NCI-H1092 treated with DMSO at 0.1 percent for 48 hours (cell line): ENCODE measurements at regions not wholly inside any gene's neighbourhood (a gene's known extent, or its start where the extent isn't known, plus 50 kb on each side); places are given as distances from the start of the nearest gene placed in this dataset.

ENCODE experiments used
- DNase-seq: peaks from one replicate; lab custom pipeline; 2025; lab: John Stamatoyannopoulos, UW

DNA sequence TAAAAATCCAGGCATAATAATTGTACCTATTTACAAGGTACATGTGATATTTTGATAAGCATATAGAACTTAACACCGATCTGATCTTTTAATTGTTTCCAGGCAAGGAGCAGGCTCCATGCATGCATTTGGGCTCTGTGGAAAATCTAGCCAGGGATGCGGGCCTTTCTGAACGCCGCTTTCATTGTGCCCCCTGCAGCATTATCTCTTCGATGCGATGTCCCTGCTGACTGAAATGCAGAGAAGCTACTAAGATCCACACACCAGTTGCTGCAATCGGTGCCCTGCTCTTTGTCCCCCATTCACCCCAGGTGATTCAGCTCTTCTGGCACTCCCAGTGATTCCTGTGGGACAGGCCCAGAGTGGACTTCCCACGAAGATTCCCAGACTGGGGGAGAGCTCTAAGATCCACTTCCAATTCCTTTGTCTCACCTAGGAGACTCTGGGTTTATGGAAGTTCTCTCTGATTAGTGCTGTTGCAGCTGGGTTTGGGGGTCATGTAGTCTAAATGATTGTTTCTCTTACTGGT, 254.3 kb upstream of the AGA start:
- no peak for DNase-seq

DNA sequence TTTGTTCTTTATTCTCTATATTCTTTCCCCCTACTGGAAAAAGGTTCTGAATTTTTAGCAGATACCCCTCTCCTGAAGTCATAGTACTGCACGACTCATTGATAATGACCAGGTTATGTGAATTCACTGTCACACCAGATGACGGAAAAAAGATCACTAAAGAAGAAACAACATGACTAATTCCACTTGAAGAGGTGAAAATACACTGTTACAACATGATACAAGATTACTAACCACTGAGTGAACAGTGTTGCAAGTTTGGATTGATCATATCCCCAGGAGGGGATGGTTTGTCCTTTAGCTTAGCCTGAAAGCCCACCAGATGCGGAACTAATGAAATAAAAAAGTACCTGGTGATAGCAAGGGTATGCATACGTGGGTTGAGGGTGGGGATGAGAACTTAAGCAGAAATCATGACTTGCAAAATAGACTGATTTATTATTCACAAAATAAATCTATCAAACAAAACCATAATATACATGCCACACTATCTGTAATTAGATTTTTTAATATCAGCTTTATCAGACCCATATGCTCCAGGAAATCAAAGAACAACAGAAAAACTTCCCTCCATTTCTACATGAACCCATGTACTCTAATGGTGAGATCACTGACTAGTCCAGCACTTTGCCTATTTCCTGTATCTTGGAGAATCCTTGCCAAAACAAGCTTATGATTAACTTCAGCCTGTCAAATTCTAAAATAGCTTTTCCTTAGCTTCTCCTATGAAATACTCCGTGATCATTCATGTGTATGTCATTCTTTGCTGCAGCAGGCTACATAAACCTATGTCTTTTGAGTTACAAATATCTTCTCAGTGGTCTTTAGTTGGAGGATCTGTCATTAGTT, 257.4 kb upstream of the AGA start:
- no peak for DNase-seq

DNA sequence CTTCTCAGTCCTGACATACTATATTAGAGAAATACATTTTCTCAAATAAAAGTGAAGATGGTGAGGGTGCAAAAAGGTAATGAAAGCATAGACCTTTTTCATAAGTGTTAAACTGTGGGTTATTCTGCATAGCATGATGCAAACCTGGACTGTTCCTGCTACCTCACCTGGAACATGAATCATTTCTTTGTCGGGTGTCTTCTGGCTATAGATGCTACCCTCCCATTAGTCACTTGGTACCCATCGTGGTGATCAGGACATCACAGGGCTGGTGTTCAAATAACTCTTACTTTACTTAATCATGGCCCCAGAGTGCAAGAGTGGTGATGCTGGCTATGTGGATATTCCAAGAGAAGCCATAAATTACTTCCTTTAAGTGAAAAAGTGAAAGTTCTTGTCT, 264.7 kb upstream of the AGA start:
- no peak for DNase-seq

DNA sequence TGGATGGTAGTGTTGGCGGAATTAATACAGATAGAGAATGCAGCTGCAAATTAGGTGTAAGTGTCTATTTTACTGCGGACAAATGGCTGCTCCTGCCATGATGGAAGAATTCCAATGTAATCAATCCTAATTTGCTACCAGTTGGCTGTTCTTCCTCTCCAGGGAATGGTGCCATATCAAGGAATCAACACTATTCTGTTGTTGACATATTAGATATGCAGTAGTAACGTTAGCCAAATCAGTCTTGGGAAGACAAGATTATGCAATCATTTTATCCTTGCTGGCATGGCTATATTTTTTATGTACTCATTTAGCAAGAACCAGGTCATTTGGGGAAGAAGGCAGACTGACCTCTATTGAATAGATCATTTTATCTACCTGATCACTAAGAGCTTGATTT, 271.2 kb upstream of the AGA start:
- DNase-seq: no peak

DNA sequence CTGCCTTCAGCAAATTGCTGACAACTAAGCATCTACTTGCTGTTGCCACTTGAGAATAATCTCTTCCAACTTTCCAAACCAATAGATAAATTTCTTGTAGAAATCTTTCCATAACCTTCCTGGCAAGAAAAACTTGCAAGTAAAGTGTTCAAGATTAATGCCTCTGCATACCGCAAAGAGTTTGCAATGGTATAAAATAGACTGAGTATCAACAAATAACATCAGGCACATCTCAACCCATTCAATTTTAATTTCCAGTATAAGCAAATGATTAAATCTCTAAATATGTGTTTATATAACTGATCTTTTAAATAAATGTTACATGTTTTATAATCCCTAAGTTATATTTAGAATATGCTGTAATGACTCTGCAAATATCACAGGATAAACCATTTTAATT, 275.2 kb upstream of the AGA start:
- no peak for DNase-seq

DNA sequence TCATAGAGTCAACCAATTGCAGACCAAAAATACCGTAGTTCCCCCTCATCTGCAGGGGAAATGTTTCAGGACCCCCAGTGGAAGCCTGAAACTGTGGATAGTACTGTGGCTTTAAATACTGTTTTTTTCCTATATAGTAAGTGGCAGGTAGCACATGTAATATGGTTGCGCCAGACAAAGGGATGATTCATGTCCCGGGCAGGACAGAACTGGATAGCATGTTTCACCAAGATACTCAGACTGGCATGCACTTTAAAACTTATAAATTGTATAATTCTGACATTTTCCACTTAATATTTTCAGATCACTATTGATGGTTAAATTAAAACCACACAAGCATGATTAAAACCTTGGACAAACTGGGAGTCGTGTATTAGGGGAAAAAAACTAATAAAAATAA, 276.3 kb upstream of the AGA start:
- no peak for DNase-seq

DNA sequence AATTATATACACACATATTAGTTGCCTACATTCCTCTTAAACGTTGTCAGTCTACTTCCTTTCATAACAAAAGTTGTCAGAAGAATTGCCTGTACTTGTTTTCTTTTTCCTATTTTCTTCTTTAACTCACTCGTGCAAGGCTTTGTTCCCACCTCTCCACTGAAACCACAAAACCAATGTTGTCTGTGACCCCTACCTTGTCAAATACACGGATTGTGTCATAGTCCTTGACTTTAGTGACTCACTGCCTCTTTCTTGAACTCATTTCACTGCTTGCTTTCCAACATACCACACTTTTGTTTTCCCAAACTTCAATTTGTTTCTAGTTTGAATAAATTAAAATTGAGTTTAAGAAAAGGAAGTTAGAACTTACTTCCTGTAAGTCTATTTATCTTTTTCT, 283.9 kb upstream of the AGA start:
- DNase-seq: no peak

DNA sequence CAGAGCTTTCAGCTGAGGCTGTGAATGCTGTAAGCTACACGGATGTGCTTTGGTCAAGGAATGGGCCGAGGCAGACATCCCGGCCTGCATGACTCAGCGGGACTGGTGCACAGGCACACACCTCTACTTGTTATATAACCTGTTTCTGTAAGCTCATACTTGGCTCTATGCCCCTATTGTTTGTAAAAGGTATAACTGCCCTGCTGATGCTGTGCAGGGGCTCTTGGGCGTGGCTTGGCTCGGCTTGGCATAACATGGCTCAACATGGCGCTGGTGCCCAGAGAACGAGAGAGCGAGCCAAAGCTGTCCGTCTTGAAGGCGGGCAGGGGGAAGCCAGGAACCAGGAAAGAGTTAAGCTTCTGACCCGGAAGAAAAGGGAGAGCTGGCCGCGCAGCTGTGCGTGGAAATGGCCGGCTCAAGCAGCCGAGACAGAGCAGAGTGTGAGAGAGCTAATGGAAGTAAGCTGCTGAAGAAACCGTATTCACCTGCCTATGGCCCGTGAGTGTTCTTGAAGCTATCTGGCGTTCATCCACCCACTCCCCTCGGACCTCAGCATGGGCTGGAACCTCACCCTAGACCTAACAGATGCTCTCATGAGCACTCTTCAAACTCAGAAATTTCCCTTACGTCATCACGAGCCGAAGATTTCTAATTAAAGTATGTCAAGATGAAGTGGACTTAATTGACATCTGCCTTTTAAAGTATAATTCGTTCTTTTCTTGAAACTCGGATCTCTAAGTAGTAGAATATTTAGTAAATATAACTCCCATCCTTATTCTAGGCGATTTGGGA, 286.3 kb upstream of the AGA start:
- no peak for DNase-seq

DNA sequence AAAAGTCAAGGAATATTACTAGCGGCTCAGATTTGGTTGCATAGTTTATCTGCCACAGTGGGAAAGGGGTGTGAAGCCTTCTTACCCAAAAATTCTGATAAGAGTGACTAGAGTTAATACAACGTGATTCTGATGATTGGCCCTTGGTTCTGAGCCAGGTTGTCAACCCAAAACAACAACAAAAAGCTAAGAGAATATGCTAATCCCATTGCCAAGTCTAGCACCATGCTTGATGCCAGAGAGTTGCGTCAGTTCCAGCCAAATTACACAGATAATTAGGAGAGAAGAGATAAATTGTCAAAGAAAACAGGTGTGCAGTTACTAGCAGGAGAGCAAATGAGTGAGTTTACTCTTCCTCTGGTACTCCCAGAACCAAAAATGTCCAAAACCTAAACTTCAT, 287.4 kb upstream of the AGA start:
- DNase-seq: no peak

DNA sequence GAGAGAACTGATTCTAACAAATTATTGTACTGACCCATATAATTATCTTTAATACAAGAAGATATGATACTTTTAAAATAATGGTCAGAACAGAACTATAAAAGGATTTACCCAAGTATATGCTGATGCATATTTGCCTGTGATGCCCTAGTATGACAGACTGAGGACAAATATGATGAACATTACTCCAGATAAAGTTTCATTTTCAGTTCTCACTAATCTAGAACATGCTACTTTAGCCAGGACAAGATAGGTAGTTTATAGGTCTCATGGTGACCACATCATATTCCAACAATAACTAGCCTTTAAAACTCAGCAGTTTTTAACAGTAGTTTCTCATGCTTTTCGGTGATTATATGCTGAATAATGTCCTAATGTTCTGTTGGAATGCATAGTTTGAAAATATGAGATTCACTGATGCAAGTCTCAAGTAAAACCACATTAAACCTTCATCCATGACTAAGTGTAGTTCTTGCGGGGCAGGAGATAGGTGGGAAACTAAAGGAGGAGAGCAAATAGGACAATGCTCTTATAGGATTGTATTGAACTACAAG, 295.2 kb upstream of the AGA start:
- DNase-seq: no peak

DNA sequence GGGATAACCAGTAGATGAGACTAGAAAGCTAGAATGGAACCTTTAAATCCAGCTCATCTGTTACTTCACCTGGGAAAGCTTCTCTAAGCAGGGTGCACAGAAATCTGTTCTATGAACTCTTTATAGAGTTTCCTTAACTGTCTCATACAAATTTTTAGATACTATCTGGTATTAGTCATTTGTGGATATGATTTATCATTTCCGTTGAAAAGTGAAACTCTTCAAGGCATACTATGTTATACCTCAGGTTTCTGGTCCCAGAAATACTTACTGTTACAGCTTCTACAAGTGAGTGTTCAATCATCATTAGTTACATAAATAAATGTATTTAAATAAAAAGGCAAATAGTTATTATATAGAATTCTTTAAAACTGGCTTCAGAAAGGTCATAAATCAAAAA, 298.3 kb upstream of the AGA start:
- no peak for DNase-seq

DNA sequence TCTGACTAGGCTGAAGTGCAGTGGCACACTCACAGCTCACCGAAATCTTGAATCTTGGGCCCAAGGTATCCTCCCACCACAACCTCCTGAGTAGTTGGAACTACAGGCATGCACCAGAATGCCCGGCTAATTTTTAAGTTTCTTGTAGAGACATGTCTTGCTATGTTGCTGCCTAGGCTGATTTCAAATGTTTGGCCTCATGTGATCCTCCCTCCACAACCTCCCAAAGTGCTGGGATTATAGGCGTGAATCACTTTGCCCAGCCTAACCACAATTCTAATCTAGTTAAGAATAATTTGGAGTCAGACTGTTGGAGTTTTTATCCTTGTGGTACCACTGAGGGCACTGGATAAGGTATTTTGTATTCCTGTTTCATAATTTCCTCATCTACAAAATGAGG, 317.5 kb upstream of the AGA start:
- no peak for DNase-seq

DNA sequence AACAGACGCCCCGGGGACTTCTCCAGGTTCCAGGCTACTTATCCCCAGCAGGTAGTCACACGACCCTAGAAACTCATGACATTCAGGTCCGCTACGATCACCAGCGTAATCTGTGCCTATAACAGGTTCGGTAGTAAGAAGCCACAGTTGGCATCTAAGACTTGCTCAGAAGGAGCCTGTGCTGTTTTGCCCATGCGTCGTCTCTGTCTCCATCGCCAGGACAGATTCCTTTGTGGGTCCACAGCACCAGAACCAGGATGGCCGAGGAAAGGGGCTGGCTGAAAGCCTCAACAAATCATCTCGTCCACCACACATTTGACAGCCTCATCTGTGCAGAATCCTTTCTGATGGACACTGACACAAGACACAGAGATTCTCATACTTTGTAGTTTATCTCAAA, 319.5 kb upstream of the AGA start:
- no peak for DNase-seq

DNA sequence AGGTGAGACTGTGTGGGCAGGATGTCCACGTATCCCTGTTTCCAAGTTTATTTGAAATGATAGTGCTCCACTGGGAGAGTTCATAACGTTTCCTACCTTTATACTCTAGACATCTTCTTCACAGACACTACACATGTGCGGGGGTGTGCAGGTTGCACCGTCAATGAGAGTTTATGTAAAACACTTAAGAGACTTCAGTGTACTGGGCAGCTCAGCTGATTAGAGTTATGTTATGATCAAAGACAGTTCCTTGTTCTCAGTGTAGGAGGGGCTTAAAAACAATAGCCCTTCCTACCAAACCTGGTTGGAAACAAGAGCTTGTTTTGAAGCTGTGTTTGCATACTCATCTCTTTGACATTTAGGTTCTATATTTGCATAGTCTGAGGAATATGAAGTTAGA, 326.9 kb upstream of the AGA start:
- no peak for DNase-seq

DNA sequence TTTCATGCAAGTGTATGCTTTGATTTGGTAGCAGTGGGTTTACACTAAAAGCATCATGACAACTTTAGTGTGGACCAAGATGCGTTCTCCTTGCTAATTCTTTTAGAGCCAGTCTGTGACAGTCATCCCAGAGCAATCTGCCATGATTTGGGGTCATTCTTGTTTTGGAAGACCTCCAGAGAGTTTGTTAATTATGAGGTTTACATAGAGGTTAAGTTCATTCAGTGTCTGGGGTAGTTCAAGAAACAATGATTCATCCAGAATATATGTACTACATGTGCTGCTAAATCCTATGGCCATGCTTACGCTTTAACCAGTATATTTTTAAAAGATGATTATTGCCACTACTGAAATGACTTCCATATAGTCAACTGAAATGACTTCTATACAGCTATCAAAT, 328.5 kb upstream of the AGA start:
- DNase-seq: no peak

DNA sequence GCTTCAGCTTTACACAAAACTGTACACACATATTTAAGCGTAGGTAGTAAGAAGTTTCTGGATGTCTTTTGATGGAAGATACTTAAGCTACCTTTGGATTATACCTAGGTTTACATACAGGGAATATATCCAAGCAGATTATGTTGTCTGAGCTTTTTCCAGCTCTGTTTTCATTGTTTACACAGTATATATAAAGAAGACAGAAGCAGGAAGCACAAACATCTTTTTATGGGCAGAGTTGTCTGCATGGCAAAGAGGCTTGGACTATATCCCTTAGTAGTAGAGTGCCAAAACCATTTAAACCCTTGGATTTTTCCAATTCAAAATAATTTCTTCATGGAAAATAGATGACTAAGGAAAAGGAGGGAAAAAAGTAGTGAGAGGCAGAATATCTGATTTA, 329.4 kb upstream of the AGA start:
- DNase-seq: no peak

DNA sequence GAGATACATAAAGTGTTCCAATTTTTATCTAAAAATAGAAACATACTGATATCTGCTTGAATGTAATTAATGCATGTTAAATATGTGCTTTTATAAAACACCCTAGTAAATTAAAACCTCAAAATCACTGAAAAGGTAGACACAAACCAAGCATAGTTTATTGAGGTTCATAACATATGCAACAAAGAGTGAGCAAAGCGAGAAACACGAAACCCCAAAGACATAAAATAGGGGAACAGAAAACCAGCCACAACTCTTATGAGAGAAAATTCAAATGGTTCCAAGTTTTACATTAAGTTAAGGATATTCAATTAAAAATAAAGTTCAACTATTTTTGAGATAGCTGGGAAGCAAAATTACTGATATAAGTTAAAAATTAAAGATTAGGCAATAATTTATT, 336.4 kb upstream of the AGA start:
- no peak for DNase-seq

DNA sequence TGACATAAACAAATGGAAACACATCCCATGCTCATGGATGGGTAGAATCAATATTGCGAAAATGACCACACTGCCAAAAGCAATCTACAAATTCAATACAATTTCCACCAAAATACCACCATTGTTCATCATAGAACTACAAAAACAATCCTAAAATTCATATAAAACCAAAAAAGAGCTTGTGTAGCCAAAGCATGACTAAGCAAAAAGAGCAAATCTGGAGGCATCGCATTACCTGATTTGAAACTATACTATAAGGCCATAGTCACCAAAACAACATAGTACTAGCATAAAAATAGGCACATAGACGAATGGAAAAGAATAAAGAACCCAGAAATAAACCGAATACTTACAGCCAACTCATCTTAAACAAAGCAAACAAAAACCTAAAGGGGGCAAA, 342.8 kb upstream of the AGA start:
- DNase-seq: no peak

DNA sequence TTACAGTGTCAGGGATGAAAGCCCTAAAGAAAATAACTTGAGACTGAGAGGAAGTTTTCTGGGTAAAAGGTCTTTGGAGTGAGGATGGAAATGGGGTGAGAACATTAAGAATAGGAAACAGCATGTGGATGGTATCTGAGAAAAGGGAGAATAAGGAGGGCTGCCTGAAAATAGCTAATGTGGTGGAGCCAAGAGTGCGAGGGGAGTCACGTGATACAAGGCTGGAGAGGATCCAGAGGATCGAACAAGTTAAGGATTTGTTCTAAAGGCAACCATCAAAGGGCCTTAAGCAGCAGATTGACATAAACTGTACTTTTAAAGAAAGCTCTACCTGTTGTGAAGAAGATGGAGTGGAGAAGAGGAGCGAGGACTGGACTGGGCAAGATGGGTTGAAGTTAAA, 347.4 kb upstream of the AGA start:
- no peak for DNase-seq

DNA sequence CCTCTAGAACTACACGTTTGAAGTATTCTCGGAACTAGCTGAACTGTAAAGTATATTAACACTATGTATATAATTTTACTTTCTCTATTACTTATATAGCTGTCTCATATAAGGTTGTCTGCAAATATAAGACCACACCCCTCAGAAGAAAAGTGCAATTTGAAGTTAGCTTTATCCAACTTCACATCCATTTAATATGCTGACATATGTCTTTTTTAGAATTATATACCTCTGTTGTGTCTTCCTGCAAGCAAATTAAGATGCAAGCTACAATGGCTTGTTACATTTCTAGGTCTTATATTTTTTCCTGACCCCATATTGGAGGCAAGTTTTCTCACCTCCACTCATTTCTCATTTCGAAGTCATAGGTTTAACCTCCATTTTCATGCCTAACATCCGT, 349.0 kb upstream of the AGA start:
- no peak for DNase-seq

DNA sequence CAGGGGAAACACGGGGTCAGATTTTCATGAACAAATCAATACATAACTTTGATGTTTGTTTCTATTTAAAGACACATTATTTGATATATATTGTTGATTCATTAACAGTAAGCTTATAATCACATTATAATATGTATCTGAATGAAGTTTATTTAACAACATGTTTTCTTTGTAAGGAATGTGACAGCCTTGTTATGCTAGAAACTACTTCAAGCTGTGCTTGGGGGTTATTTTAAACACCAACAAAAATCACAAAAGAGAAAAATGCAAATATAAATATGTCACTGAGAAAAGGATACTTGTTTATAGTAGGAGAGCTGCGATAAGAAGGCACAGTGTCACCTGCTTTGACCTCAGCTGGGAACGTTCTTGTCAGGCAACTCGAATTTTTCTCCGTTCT, 354.6 kb upstream of the AGA start:
- DNase-seq: no peak

DNA sequence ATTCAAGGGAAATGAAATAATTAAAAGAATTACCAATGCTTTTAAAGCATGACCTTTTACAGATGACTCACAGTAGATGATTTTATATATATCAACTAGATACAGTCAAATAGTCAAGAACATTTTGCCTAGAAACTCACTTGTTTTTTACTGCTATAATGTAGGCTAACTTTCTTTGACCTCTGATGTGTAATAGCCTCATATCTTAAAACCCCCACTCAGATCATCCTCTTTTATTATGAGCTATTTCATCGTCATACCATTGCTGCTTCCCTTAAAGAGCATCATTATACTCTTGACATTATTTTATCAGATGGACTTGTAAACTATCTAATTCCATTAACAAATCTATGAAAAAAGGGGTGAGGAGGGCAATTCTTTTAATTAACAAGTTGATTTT, 355.9 kb upstream of the AGA start:
- no peak for DNase-seq

DNA sequence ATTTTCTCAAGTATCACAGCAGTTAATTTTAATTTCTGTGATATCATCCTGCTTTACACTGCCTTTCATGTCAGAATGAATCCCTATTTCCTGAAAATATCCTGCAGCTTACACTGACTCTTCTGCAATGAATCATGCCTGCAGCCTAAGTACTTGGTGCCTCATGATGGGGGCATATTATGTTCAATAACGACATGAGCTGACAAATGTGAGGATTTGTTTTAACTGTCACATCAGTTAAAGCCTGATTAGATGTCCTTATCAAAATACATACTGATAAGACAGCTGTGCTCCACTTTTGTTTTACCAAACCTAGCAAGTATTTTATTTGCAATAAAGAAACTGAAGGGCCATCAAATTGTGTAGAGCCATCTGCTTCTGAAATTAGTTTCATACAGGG, 359.9 kb upstream of the AGA start:
- DNase-seq: no peak
